ENCODE measurements at regions not wholly inside any gene's neighbourhood (a gene's known extent, or its start where the extent isn't known, plus 50 kb on each side); places are given as distances from the start of the nearest gene placed in this dataset.

DNA sequence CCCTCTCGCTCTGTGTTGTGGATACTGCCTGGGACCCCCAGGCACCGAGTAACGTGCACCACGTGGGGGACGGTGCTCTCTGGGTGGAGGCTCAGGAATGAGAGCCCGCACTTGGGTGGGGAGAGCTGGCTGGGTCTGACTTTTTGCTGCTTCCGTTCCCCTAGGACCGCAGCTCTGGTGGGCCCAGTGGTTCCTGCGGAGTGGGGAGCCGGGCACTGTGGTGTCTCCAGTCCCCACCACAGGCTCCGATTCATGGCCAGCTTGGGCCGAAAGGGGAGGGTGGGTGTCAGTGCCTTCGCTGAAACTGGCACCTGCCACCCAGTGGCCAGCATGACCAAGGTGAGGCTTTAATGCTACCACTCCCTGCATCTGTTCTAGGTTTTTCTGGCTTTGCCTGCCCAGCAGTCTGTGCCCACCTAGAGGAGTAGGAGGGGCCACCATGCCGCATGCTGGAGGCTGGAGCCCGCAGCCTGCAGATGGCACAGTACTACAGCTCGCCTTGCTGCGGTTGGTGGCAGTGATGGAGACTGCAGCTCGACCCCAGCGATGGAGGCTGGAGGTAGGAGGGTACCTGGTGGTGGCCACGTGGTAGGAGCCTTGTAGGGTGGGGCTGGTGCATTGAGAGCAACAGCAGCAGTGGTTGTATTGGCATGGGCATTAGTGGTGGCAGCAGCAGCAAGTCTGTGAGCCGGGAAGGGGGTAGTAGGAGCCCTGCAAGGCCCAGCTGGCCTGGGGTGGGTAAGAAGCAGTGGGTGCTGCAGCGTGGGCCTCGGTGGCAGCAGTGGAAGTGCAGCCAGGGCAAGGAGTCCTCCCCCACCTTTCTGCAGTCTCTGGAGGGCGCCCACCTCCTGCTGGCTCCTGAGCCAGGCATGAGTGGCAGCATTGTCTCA is 118.8 kb upstream of the VPREB1 start:
- TF ChIP-seq CTCF (IDR thresholded peaks at IDR 0.05; ENCODE audit: insufficient read depth, low read depth, low read length, missing control alignments), result no peak
- DNase-seq (ENCODE audit: low read depth), result no peak
- H3K4me3 ChIP-seq (ENCODE audit: low read depth, low read length), result no peak overlapping the region

DNA sequence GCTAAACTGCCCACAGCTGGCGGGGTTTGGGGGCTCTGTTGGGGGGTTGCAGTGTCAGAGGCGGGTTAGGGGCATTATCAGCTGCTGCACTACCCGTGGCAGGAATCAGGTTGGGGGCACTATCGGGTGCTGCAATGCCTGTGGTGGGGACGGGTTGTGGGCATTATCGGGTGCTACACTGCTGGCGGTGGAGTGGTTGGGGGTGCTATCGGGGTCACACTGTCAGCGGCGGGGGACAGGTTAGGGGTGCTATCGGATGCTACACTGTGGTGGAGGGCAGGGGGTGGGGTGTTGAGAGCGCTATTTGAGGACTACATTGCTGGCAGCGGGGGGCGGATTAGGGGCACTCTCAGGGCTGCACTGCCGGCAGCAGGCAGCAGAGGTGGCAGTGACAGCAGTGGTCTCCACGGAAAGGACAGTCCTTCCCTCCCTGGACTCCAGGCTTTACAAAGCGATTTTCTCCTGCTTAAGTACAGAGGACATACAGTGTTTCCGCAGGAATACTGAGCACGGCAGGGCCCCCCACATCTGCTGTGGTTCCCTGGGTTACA is 119.5 kb upstream of the VPREB1 start:
- no peak for DNase-seq (ENCODE audit: low read depth)
- TF ChIP-seq CTCF (IDR thresholded peaks at IDR 0.05; ENCODE audit: insufficient read depth, low read depth, low read length, missing control alignments), result no peak
- no peak overlapping the region for H3K4me3 ChIP-seq (ENCODE audit: low read depth, low read length)

GRCh38 chr22:22124374-22124773 is 120.2 kb upstream of the VPREB1 start:
- no peak overlapping the region for H3K4me3 ChIP-seq (ENCODE audit: low read depth, low read length)

DNA sequence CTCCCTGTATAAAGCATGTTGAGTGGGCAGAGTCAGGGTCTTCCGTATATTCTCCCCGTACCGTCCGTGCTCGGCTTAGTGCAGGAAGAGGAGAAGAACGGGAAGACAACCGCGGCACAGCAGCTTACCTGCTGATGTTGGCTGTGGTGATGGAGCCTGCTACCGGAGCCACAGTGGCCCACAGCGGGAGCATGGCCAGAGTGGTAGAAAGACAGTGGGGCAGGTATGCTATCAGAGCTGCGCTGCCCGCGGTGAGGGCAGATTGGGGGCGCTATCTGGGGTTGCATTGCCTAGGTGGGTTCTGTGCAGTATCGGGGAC is 120.7 kb upstream of the VPREB1 start:
- no peak for DNase-seq (ENCODE audit: low read depth)
- no peak overlapping the region for H3K4me3 ChIP-seq (ENCODE audit: low read depth, low read length)
- no peak for TF ChIP-seq CTCF (IDR thresholded peaks at IDR 0.05; ENCODE audit: insufficient read depth, low read depth, low read length, missing control alignments)

More at GRCh38 chr22:22124374-22124773, 120.2 kb upstream of the VPREB1 start:
- DNase-seq (ENCODE audit: low read depth), result no peak
- no peak for TF ChIP-seq CTCF (IDR thresholded peaks at IDR 0.05; ENCODE audit: insufficient read depth, low read depth, low read length, missing control alignments)

- DNase-seq (ENCODE audit: low read depth), result no peak
- no peak for TF ChIP-seq CTCF (IDR thresholded peaks at IDR 0.05; ENCODE audit: insufficient read depth, low read depth, low read length, missing control alignments)
- H3K4me3 ChIP-seq (ENCODE audit: low read depth, low read length), result no peak overlapping the region
Measured at GRCh38 chr22:22123118-22123959, 121.2 kb upstream of the VPREB1 start.

- no peak for DNase-seq (ENCODE audit: low read depth)
- no peak for TF ChIP-seq CTCF (IDR thresholded peaks at IDR 0.05; ENCODE audit: insufficient read depth, low read depth, low read length, missing control alignments)
- no peak overlapping the region for H3K4me3 ChIP-seq (ENCODE audit: low read depth, low read length)
Measured at GRCh38 chr22:22122348-22123117, 122.1 kb upstream of the VPREB1 start.

All from GM12865 (cell line).